ENCODE measurements at regions not wholly inside any gene's neighbourhood (a gene's known extent, or its start where the extent isn't known, plus 50 kb on each side); places are given as distances from the start of the nearest gene placed in this dataset.

DNA sequence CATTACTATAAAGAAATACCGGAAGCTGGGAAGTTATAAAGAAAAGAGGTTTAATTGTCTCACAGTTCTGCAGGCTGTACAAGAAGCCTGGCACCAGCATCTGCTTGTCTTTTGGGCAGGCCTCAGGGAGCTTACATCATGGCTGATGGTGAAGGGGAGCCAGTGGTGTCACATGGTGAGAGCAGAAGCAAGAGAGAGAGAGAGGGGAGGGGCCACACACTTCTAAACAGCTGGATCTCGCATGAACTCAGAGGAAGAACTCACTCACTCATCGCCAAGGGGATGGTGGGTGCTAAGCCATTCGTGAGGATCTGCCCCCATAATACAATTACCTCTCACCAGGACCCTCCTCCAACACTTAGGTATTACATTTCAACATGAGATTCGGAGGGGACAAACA lies 51.8 kb upstream of the ANKRD34C start:
- no peak for DNase-seq

DNA sequence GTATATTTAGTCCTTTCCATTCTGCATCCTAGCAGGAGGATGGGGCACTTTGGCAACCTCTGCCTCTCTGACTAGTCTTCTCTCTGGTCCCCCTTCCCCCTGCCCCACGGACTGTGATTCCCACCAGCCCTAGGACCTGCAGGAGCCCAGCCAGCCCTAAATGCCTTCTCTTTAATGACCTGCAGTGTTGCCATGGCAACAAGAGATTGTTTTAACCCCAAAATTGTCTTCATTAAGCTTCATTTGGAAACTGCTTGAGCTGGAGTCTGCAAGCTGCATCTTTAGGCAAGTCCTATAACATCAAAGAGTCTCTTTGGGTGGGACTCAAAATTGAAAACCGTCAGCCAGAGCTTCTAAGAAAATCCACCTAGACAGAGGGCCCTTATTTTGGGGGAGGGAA lies 59.7 kb upstream of the ANKRD34C start:
- no peak for DNase-seq

DNA sequence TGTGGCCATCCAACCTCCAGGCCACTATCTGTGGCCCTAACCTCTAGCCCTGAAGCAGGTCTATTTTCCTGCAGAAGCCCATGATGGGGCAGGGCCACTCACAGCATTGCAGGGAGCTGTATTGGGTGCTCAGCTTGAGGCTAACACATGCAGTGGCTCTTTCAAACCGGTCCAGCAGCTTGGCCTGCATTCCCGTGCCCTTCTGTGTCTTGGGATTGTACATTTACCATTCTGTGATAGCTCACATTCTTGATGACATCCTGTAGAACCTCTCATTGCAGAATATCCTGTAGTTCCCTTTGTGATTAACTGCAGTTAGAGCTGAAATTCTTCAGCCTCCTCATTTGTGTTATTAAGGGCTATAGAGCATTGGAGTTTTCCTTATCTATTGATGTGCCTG lies 60.8 kb upstream of the ANKRD34C start:
- DNase-seq, result no peak

DNA sequence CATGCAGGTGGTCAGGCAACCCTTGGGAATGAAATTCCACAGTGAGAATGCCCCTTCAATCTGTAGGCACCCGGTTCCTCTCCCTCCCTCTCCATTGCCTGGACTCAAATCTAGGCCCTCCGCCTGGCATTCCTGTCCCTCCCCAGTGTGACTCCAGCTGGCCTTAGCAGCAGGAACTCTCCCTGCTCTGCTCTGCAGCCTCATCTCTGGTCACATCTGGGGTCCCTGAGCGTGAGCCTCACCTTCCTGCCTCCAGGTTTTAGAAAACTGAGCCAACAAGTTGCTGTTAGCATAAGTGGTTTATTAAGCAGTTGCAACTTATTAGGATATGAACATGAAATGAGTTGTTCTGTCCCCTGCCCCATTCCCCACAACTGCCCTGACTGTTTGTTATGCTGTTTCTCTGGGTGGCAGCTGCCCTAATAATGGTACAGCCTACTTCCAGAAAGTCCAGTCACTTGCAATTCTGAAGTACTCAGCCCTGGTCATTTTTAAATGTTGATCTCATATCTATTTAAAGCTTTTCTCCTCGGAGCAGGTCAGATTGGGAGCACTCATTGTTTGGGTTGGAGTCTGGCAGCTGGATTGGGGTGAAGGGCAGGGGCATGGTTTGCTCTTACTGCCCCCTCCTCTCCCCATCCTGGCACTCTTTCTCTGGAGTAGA lies 63.0 kb upstream of the ANKRD34C start:
- DNase-seq, result no peak

DNA sequence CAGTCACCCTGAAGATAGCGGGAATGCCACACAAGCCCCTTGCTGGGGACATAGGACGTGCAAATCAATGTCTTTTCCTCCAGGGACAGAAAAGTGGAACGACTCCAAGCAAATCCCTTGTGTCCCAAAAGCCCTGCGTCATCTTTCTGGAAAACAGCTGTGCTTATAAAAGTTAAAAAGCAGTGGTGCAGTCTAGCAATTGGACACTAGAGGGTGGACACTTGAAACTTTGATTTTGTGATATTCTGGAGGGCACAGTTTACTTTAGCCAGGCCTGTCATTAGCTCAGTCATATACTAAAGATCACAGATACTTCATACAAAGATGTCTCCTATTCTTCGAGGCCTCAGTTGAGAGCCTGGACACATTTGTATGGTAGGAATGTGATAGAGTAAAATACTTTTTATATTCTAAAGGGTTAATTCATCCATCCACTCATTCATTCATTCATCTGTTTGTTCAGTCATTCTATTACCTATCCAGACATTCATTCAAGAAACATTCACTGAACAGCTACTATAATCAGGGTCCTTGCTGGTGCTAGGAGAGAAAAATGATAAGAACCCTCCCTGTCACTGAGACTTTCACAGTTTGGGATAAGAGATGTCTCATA lies 63.8 kb upstream of the ANKRD34C start:
- DNase-seq, result no peak

DNA sequence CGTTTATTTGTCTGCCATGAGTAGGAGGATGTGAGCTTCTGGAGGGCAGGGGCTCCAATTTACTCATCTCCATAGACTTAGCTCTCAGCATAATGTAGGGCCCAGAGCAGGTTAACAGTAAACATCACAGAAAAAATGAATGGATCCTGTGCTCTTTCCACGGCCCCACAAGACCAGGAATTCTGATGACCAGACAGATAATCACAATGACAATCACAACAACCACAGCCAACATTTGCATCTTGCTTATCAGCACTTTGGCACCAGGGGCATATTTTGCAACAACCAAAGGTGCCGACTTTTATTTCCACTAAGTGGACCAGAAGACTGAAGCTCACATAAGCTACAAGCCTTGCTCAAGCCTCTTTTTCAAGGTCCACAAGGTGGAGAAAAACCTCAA lies 68.9 kb upstream of the ANKRD34C start:
- no peak for DNase-seq

DNA sequence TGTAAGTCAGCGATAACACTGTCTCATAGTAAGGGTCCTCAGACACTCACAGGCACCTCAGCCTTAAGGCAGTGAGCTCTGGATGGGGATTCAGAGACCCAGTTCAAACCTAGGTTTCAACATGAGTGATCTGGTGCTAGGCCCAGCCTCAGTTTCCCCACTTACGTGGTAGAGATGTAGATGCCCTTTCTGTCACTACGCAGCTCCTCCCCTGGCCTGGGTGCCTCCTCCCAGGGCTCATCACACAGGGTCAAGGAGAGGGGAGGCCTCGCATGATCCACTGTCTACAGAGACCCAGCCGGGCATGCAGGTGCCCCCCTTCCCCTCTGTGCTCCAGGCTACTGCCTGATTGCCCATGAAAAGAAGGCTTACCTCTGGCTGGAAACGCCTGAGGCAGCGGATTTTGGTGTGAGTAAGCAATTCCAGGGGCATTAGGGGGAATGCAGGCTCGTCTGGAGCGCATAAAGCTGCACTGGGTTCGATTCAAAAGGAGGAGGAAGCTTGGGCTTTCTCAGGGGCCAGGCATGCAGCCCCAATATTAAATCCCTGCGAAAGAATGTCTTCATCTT lies 69.8 kb upstream of the ANKRD34C start:
- no peak for DNase-seq

DNA sequence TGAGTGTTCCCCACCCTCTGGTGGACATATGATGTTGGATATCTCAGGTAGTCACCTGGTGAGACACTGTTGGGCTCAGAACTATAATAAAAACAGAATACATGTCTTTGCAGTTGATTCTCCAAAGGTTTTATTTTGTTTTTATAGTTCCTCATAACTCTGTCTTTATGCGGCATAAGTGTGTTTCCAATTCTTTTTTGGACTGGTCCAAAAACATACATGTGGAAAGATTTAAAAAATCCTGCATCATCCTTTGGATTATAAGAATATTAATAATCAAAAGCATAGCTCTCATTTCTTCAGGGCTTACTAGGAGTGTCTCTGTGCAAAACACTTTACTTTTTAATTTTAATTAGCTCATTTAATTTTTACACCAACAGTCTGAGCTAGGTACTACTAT lies 71.0 kb upstream of the ANKRD34C start:
- DNase-seq, result no peak

DNA sequence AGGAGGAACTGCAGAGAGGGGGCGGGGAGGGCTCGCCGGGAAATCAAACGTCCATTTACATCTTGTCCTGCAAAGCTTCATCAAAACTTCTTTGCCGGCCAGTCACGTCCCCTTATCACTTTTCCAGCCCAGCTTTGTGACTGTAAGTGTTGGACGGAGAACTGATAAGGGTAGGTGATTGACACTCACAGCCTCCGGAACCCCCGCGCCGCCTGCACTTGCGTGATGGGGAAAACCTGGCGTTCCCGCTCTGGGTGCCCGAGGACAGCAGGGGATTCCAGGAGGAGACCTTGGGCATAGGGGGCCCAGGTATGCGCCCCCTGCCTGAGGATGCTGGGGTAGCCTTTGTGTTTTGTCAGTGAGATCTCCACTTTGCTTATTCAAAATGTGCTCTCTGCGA lies 72.8 kb upstream of the ANKRD34C start:
- no peak for DNase-seq

DNA sequence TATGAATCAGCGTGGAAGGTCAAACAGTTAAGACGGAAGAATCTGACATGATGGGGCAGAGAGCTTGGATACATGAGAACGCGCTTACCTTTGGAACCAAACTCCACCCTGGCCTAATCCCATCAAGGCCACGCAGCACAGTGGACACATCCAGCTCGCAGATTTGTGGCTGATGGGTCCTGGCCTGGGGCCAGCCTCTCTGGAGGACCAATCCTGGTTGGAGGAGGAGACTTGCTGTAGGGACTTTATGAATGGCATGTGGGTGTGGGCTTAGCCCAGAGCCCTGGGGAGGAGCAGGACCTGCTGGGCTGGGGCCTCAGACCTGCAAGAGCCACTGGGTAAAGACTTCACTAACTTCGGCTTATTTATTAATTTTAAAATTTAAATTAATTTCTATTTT lies 73.4 kb upstream of the ANKRD34C start:
- no peak for DNase-seq

DNA sequence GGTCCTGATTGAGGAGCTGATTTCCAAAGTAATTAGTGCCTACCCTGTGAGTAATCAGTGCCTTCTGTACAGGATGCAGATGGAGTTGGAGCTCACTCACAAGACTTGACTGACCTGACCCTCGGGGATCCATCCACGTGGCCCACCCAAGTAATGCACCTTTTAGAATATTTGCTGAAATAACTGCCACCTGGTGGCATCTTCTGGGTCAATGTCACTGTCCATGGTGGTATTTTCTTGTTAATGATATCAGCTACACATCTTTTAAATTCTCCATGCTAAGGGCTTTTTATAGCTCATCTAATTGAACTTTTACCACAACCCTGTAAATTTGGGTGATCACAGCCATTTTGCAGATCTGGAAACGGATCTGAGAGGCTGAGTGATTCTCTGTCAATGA lies 74.3 kb upstream of the ANKRD34C start:
- no peak for DNase-seq

DNA sequence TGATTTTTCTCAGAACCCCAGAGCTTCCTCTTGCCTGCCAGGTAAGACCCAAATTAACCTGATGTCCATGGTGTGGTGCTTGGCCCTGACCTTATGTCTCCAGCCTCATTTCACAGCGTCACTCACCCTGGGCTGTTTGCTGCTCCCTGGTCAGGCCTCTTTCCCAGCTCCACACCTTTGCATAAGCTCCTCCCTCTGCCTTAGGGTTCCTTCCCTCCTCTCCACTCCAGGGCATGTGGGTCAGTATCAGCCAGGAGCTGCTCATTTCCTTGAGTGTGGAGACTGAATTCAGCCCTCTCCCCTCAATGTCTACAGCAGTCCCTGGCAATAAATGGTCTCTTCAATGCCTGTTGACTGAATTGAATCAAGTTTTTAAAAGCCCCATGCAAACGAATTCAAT lies 75.6 kb upstream of the ANKRD34C start:
- DNase-seq, result no peak

DNA sequence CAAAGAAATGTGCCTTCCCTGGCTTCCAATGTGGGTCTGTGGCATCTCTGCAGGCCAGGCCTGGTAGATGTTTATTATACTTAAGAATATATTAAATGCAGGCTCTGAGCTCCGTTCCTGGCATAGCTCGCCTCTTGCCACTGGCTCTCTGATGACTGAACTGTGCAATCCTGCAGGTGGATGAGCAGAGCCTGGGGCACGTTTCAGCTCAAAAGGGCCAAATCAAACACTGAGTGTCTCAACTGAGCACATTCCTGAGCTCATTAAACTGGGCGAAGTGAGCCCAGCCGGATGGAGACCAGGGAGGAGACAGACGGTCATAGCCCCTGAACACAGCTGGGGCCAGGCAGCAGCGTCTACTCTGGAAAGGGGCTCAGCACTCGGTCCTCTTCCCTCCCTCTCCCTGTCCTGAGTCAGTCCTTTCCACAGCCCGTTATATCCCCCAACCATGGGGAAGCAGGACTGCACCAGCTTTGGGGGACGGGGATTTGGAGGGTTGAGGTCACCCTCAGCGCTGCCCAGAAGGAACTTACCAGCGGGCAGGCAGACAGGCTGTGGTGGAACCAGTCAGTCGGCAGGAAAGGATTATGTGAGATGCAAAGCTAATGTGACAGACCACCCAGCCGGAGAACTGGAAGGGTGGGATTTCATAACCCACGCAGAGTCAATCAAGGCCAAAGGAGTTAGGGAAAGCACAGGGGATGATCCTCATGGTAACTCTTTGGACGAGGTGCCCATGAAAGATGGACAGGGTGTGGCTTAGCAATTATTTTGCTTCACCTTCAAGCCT lies 77.4 kb upstream of the ANKRD34C start:
- no peak for DNase-seq

DNA sequence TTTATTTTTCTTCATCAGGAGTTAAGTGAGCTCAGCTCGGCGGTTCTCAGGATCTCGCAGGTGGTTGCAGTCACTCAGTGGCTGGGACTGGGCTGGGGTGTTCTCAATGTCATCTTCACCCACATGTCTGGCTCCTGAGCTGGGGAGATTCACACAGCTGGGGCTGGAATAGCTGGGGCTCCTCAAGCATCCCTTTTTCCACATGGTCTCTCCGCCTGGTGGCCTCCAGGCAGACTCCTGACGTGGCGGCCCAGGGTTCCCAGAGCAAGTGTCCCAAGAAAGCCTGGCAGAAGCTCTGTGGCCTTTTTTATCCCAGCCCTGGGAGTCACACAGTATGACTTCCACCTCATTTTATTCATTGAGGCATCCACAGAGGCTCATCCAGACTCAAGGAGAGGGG lies 84.1 kb upstream of the ANKRD34C start:
- DNase-seq, result no peak

DNA sequence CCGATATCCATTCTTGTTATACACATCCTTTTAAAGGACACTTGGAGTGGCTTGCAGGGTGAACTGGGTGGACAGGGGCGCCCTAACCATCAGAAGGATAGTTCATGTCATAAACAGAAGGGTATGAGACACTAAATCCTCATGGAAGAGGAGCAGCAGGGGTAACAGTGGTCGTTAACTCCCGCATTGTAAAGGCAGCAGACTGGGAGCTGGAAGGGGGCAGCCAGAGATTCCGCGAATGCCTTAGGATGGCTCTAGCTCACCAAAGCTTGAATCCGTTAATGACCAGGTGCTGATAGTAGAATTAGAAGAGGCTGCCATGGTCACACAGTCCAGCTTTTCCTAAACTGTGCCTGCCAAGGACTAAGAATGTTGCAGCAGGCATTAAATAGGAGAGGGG lies 85.2 kb upstream of the ANKRD34C start:
- DNase-seq, result no peak

DNA sequence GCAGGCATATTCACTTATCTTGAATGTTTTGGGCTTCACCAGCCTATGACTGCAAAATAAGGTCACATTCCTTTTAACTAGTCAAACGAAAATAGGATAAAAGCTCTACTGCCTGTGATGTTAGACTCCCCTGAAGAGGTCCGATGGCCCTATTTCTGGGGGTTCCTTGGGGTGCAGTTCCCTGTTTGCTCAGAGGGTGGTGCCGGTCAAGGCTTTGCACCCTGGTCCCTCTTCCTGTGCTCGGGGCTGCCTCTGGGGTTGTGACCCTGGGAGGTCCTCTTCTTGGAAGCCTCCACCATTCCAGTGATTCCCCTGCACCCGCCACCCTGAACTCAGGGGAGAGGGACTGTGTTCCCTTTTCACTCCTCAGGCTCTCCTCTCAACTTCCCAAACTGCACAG lies 86.7 kb upstream of the ANKRD34C start:
- DNase-seq, result no peak

DNA sequence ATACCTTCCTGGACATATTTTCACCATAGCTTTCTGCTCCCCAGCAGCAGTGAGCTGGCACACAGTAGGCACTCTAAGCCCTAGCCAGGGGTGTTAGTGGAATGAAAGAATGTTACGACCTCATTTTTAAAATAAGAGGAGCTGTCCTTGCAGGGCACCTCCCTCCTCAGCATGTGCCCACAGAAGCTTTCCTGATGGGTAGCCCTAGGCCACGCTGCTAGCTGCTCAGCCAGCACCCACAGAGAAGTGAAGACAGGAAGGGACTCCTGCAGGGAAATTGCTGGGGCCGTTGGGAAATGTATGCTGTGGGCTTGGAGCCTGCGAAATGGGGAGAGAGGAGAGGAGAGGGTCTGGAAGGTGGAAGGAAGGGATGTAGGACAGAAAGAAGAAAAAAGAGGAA lies 87.3 kb upstream of the ANKRD34C start:
- no peak for DNase-seq

DNA sequence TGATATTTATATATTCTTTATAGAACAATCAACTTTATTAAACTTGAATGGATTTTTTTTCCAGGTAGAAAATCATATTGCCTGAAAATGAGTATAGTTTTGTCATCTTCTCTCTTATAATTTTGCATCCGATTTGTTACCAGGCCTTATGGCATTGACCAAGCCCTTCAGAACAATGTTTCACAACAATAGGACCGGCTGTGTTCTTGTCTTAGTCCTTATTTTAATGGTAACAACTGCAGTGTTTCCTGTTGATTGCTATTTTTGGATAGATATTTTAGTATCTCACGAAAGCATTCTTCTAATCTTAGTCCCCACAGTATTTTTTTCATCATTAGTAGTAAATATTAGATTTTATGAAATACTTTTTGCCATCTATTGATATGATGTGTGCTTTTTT lies 88.1 kb upstream of the ANKRD34C start:
- DNase-seq, result no peak

DNA sequence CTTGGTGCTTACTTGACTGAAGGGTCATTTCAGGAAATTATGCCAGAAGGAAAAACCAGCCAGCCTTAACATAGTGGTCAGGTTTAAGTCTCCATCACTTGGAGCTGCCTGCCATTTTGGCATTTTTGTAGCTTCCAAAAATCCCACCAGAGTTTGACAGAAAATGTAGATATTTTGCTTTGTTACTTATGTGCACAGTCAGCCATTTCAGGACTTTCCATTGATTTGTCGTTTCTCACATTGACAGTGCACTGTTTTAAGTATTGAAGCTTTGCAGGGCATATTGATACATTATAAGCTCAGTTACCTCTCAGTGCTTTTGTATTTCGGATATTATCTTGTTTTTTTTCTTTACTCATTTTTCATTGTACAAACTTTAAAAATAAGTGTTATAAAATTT lies 89.0 kb upstream of the ANKRD34C start:
- DNase-seq, result no peak

DNA sequence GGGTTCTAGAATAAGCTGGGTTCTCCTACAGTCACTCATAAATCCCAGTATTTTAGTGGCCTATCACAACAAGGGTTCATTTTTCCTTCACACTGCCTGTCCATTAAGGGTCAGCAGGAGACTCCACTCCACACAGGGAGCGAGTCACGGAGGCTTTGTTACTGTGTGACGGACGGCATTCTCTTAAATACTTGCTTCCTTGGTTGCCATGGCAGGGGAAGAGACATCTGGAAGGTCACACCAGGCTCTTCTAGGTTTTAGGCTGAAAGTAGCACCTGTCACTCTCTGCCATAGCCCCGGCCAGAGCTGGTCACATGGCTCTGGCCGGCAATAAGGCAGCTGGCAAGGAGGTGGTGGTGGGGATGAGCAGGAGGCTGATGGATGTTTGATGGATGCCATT lies 89.4 kb upstream of the ANKRD34C start:
- DNase-seq, result no peak

DNA sequence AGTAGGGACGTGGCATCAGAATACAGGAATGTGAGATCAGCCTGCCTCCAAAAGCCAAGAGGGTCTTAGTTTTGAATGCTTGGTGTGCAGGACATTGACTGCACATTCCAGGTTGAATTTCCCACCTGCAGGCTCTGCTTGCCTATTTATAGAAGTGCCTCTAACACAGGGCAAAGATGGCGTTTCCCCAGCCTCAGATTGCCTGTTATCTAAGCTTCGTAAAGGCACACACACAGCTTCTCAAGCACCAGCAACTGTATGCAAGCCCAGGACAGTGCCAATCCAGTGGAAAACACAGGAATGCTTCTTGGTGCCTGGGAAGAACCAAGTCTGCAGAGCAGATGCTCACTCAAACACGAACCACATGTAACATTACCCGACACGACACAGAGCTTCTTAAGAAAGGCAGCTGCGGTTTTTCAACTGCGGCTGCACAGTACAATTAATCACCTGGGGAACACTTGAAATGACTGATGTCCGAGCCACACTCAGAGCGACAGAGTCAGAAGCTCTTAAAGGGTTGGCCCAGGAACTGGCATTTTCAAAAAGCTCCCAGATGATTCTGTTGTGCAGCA lies 90.0 kb upstream of the ANKRD34C start:
- DNase-seq, result no peak

DNA sequence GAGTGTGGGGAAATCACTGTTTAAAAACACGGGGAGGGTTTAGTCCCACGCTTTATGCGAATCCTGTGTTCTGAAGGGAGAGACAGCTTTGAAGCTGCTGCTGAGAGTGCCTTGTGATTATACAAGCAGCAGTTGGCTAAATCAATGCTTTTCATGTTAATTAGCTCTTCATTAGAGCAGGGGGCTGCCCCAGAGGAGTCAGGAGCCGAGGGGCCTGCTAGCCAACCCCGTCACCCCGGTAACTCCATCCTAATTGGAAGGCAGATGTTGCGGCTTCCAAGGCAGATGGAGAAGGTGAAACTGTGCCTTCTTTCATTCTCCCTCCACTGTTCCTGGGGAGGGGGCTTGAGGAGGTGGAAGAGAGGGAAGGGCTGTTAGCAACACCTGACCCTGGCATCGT lies 92.4 kb upstream of the ANKRD34C start:
- no peak for DNase-seq

DNA sequence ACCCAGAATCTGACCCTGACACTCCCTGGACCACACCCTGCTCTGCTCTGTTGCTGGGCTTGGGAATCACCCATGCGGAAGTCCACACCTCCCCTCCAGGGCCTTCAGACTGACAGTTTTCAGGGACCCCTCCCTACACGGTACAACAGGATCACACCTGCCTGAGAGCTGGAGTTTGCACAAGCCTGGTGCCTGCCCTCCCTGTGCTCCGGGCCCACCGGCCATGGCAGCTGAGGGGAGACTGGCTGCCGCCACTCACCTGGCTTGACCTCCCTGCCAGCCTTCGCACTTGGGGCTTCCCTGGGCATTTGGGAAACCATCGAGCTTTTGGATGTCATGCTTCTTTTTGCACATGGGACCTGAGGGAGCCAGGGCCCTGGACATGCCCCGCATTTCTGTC lies 95.9 kb upstream of the ANKRD34C start:
- DNase-seq, result no peak

DNA sequence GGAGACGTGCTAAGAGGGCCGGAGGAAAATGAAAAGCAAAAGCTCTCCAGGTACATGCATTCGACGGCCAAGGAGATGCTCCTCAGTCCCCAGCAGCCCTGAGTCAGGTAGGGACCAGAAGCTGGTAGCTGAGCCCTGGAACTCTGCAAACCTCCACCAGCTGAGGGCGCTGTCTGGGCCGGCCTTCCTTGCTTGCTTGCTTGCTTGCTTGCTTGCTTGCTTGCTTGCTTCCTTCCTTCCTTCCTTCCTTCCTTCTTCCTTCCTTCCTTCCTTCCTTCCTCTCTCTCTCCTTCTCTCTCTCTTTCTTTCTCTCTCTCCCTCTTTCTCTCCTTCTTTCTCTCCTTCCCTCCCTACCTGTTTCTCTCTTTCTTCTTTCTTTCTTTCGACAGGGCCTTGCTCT lies 94.6 kb upstream of the RASGRF1 start:
- no peak for DNase-seq
